Neural progenitor cell (in vitro differentiated cells): ENCODE measurements at regions not wholly inside any gene's neighbourhood (a gene's known extent, or its start where the extent isn't known, plus 50 kb on each side); places are given as distances from the start of the nearest gene placed in this dataset.

ENCODE experiments used
- DNase-seq: peaks from one replicate; pipeline ENCODE4 v3.0.0-alpha.2; 2016; ENCODE audit warnings: low spot score
- H2AFZ ChIP-seq: fragments of 200-600 bp; sonication (generic); replicated peaks from 2 replicates; pipeline ENCODE4 v1.6.1; 2016; ENCODE audit warnings: antibody characterized with exemption
- H3F3A ChIP-seq: fragments of 200-600 bp; sonication (generic); 2 replicates; pipeline ENCODE4 v1.6.1; 2016; ENCODE audit warnings: antibody characterized with exemption, low read depth
- H3K27ac ChIP-seq: fragments of 200-600 bp; sonication (generic); 2 replicates; pipeline ENCODE4 v1.5.1; 2016; ENCODE audit warnings: mild to moderate bottlenecking
- H3K27me3 ChIP-seq: fragments of 200-600 bp; sonication (generic); 2 replicates; pipeline ENCODE4 v1.6.1; 2016; ENCODE audit warnings: mild to moderate bottlenecking, moderate library complexity
- H3K36me3 ChIP-seq: fragments of 200-600 bp; sonication (generic); 2 replicates; pipeline ENCODE4 v1.5.1; 2016
- H3K4me1 ChIP-seq: fragments of 200-600 bp; sonication (generic); 2 replicates; pipeline ENCODE4 v1.6.1; 2016; ENCODE audit warnings: mixed run types
- H3K4me2 ChIP-seq: fragments of 200-600 bp; sonication (generic); 2 replicates; pipeline ENCODE4 v1.6.1; 2016
- H3K4me3 ChIP-seq: fragments of 200-600 bp; sonication (generic); 2 replicates; pipeline ENCODE4 v1.5.1; 2016
- H3K79me2 ChIP-seq: fragments of 200-600 bp; sonication (generic); 2 replicates; pipeline ENCODE4 v1.6.1; 2016; ENCODE audit warnings: low read depth
- H3K9ac ChIP-seq: fragments of 200-600 bp; sonication (generic); 2 replicates; pipeline ENCODE4 v1.6.1; 2016
- H3K9me3 ChIP-seq: fragments of 200-600 bp; sonication (generic); 2 replicates; pipeline ENCODE4 v1.5.1; 2016; ENCODE audit warnings: low read depth
- H4K20me1 ChIP-seq: fragments of 200-600 bp; sonication (generic); 2 replicates; pipeline ENCODE4 v1.6.1; 2016; ENCODE audit warnings: low read depth
- H3K27ac Mint-ChIP-seq: 3 replicates; pipeline ENCODE4 v1.8.0; 2021; ENCODE audit warnings: mixed read lengths
- H3K27me3 Mint-ChIP-seq: 2 replicates; pipeline ENCODE4 v1.8.0; 2022; ENCODE audit warnings: low read depth, mild to moderate bottlenecking, inconsistent platforms, moderate library complexity, mixed read lengths; ENCODE audit not compliant: insufficient read depth
- H3K36me3 Mint-ChIP-seq: 3 replicates; pipeline ENCODE4 v1.8.0; 2021; ENCODE audit warnings: mixed read lengths
- H3K4me1 Mint-ChIP-seq: 3 replicates; pipeline ENCODE4 v1.8.0; 2021; ENCODE audit warnings: mixed read lengths
- H3K4me3 Mint-ChIP-seq: 3 replicates; pipeline ENCODE4 v1.8.0; 2021; ENCODE audit warnings: mild to moderate bottlenecking, moderate library complexity, mixed read lengths
- H3K9me3 Mint-ChIP-seq: 3 replicates; pipeline ENCODE4 v1.8.0; 2020; ENCODE audit warnings: mixed read lengths
- CTCF ChIP-seq: fragments of 200-600 bp; sonication (generic); IDR thresholded peaks from 2 replicates; pipeline ENCODE4 v1.5.1; 2017; ENCODE audit warnings: antibody characterized with exemption, mild to moderate bottlenecking
- EZH2 ChIP-seq: fragments of 200-600 bp; sonication (generic); IDR thresholded peaks from 2 replicates; pipeline ENCODE4 v1.6.1; 2017; ENCODE audit warnings: antibody characterized with exemption, mild to moderate bottlenecking, moderate library complexity
- EZH2phosphoT487 ChIP-seq: fragments of 200-600 bp; sonication (generic); IDR thresholded peaks from 2 replicates; pipeline ENCODE4 v1.6.1; 2017; ENCODE audit warnings: antibody characterized with exemption

GRCh38 chr2:101563849-101564248 lies 88.9 kb upstream of the RFX8 start:
- H3K4me1 ChIP-seq: no peaks in the 10 kb centered on the region
- no peaks in the 10 kb centered on the region for H3K4me1 Mint-ChIP-seq
- H3K27ac ChIP-seq: no peak overlapping the region
- no peaks in the 10 kb centered on the region for H3F3A ChIP-seq
- no peaks in the 10 kb centered on the region for H3K9me3 Mint-ChIP-seq
- no peaks in the 10 kb centered on the region for H3K27me3 ChIP-seq
- H3K36me3 ChIP-seq: no peaks in the 10 kb centered on the region
- H3K27ac Mint-ChIP-seq: no peak overlapping the region
- H3K9me3 ChIP-seq: no peaks in the 10 kb centered on the region
- no peaks in the 10 kb centered on the region for H3K79me2 ChIP-seq
- no peak overlapping the region for H3K4me2 ChIP-seq
- H3K27me3 Mint-ChIP-seq: peaks cover 6% of the 10 kb centered on the region
- H3K4me3 ChIP-seq: no peak overlapping the region
- DNase-seq: no peak
- no peak overlapping the region for H3K4me3 Mint-ChIP-seq
- no peaks in the 10 kb centered on the region for H4K20me1 ChIP-seq
- H3K36me3 Mint-ChIP-seq: no peaks in the 10 kb centered on the region
- TF ChIP-seq CTCF (no peak), EZH2phosphoT487 (no peak), EZH2 (no peak)
- no peak overlapping the region for H3K9ac ChIP-seq
- no peak overlapping the region for H2AFZ ChIP-seq

DNA sequence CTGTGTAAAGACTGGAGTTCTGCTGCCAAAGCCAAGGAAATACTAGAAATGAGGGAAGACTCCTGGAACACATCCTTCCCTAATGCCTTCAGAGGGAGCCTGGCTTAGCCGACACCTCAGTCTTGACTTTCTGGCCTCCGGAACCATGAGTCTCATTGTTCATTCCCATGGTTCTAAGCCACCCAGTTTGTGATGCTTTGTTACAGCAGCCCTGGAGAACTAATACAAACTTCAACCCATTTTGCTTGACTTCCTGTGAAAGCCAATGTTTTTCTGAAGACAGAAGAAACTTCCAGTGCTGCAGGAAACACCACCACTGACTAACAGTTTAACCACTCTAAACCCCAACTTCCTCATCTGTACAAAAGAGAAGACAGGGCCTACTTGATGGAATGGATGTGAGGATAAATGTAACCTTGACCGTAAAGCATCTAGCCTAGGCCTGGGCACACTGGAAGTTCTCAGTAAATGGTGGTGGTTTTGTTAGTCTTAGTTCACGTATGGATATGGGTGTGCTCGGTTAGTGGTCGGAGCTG lies 85.9 kb upstream of the RFX8 start:
- no peaks in the 10 kb centered on the region for H3K9me3 ChIP-seq
- Mint-ChIP-seq H3K27ac (no peak overlapping the region), H3K4me3 (no peak overlapping the region), H3K36me3 (no peaks in the 10 kb centered on the region), H3K4me1 (peaks cover 4% of the 10 kb centered on the region), H3K27me3 (peaks cover 8% of the 10 kb centered on the region), H3K9me3 (no peaks in the 10 kb centered on the region)
- no peak overlapping the region for H3K9ac ChIP-seq
- no peaks in the 10 kb centered on the region for H3K27me3 ChIP-seq
- no peaks in the 10 kb centered on the region for H3K79me2 ChIP-seq
- no peaks in the 10 kb centered on the region for H3F3A ChIP-seq
- no peak for TF ChIP-seq EZH2
- TF ChIP-seq EZH2phosphoT487: no peak
- TF ChIP-seq CTCF: no peak
- no peak overlapping the region for H2AFZ ChIP-seq
- DNase-seq: no peak
- H4K20me1 ChIP-seq: no peaks in the 10 kb centered on the region
- H3K4me1 ChIP-seq: no peaks in the 10 kb centered on the region
- no peak overlapping the region for H3K27ac ChIP-seq
- H3K4me3 ChIP-seq: no peak overlapping the region
- no peaks in the 10 kb centered on the region for H3K36me3 ChIP-seq
- no peak overlapping the region for H3K4me2 ChIP-seq

DNA sequence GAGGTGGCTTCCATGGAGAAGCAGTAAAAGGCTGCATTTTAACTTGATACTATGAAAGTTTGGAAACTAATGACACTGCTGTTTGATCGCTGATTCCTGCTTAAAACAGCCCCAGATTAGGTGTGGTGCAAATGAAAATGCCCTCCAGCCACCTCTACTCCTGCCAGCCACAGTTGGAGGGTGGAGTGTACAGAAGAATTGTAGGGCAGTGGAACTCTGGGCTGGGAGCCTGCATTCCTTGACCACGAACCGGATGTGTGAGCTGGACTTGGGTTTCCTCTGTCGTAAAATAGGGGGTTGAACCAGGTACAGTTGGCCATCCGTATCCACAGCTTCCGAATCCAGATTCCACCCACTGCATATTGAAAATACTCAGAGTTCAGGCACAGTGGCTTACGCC lies 84.6 kb upstream of the RFX8 start:
- H3K4me1 ChIP-seq: no peaks in the 10 kb centered on the region
- H3K36me3 ChIP-seq: no peaks in the 10 kb centered on the region
- no peaks in the 10 kb centered on the region for H3K27me3 ChIP-seq
- H3F3A ChIP-seq: no peaks in the 10 kb centered on the region
- no peak overlapping the region for H3K4me2 ChIP-seq
- no peak overlapping the region for H2AFZ ChIP-seq
- H3K9me3 ChIP-seq: no peaks in the 10 kb centered on the region
- TF ChIP-seq CTCF (no peak), EZH2phosphoT487 (no peak), EZH2 (no peak)
- Mint-ChIP-seq H3K36me3 (no peaks in the 10 kb centered on the region), H3K27ac (no peak overlapping the region), H3K27me3 (peaks cover 6% of the 10 kb centered on the region), H3K4me1 (peaks cover 4% of the 10 kb centered on the region), H3K4me3 (no peak overlapping the region), H3K9me3 (no peaks in the 10 kb centered on the region)
- no peak overlapping the region for H3K27ac ChIP-seq
- H3K79me2 ChIP-seq: no peaks in the 10 kb centered on the region
- H4K20me1 ChIP-seq: no peaks in the 10 kb centered on the region
- no peak for DNase-seq
- no peak overlapping the region for H3K9ac ChIP-seq
- no peak overlapping the region for H3K4me3 ChIP-seq
